Liver (tissue), 8 donors: ENCODE measurements at regions not wholly inside any gene's neighbourhood (a gene's known extent, or its start where the extent isn't known, plus 50 kb on each side); places are given as distances from the start of the nearest gene placed in this dataset.

ENCODE experiments used
- DNase-seq: peaks from one replicate; pipeline ENCODE4 v3.0.0-alpha.2; 2017; ENCODE audit warnings: low spot score
- H3K27ac ChIP-seq, 2 donors: one replicate each; pipeline ENCODE4 v1.7.0; 2013; ENCODE audit warnings: inconsistent platforms in 2 of 2, low read length in 2 of 2, control low read depth in 1 of 2, low read depth in 1 of 2, mild to moderate bottlenecking in 1 of 2
- H3K27me3 ChIP-seq, 4 donors: one replicate each; pipeline versions ENCODE4 v1.6.1 to v1.7.0; 2013; ENCODE audit warnings: low read length in 3 of 4, inconsistent platforms in 1 of 4, mild to moderate bottlenecking in 1 of 4, moderate library complexity in 1 of 4; ENCODE audit not compliant: control insufficient read depth in 4 of 4, insufficient read depth in 4 of 4
- H3K36me3 ChIP-seq, 4 donors: one replicate each; pipeline versions ENCODE4 v1.6.1 to v1.7.0; 2013; ENCODE audit warnings: low read length in 3 of 4, mild to moderate bottlenecking in 3 of 4, low read depth in 1 of 4, moderate library complexity in 1 of 4; ENCODE audit not compliant: control insufficient read depth in 4 of 4, insufficient read depth in 3 of 4
- H3K4me1 ChIP-seq, 4 donors: one replicate each; pipeline versions ENCODE4 v1.6.1 to v1.7.0; 2013; ENCODE audit warnings: low read length in 3 of 4, mild to moderate bottlenecking in 3 of 4, moderate library complexity in 1 of 4; ENCODE audit not compliant: control insufficient read depth in 4 of 4, insufficient read depth in 4 of 4
- H3K4me3 ChIP-seq, 3 donors: one replicate each; pipeline versions ENCODE4 v1.6.1 to v1.7.0; 2013; ENCODE audit warnings: low read length in 3 of 3, control low read depth in 1 of 3, low read depth in 1 of 3, mild to moderate bottlenecking in 1 of 3
- H3K9ac ChIP-seq, 2 donors: one replicate each; pipeline ENCODE4 v1.7.0; 2013; ENCODE audit warnings: low read length in 2 of 2, mild to moderate bottlenecking in 2 of 2, moderate library complexity in 2 of 2, control low read depth in 1 of 2, low read depth in 1 of 2
- H3K9me3 ChIP-seq, 4 donors: one replicate each; pipeline versions ENCODE4 v1.6.1 to v1.7.0; 2013; ENCODE audit warnings: low read length in 3 of 4; ENCODE audit not compliant: control insufficient read depth in 4 of 4
- CTCF ChIP-seq: fragments of 150-350 bp; IDR thresholded peaks from 2 replicates; pipeline ENCODE4 v1.5.1; 2017; ENCODE audit warnings: improper control_type of control experiment, low read depth, low read length; ENCODE audit not compliant: missing input control
- EGR1 ChIP-seq, 2 donors: IDR thresholded peaks; 2 replicates each; pipeline ENCODE4 v1.6.1; 2016 to 2018; ENCODE audit warnings: antibody characterized with exemption in 2 of 2, low read depth in 2 of 2
- FOXA1 ChIP-seq: IDR thresholded peaks from 2 replicates; pipeline ENCODE4 v1.6.1; 2016; ENCODE audit warnings: antibody characterized with exemption
- FOXA2 ChIP-seq: IDR thresholded peaks from 2 replicates; pipeline ENCODE4 v1.6.1; 2016; ENCODE audit warnings: antibody characterized with exemption
- GABPA ChIP-seq, 2 donors: IDR thresholded peaks in 1 of 2; conservative IDR thresholded peaks in 1 of 2; 2 replicates each; pipeline ENCODE4 v1.6.1; 2016; ENCODE audit warnings: antibody characterized with exemption in 2 of 2, mild to moderate bottlenecking in 1 of 2, moderate library complexity in 1 of 2
- HNF4G ChIP-seq: IDR thresholded peaks from 2 replicates; pipeline ENCODE4 v1.6.1; 2016; ENCODE audit warnings: antibody characterized with exemption
- NR2F2 ChIP-seq: IDR thresholded peaks from 2 replicates; pipeline ENCODE4 v1.6.1; 2016; ENCODE audit warnings: antibody characterized with exemption
- REST ChIP-seq: IDR thresholded peaks from 2 replicates; pipeline ENCODE4 v1.6.1; 2016; ENCODE audit warnings: antibody characterized with exemption, mild to moderate bottlenecking
- RXRA ChIP-seq, 2 donors: IDR thresholded peaks; 2 replicates each; pipeline ENCODE4 v1.6.1; 2017 to 2018; ENCODE audit warnings: antibody characterized with exemption in 2 of 2, mild to moderate bottlenecking in 1 of 2
- YY1 ChIP-seq: IDR thresholded peaks from 2 replicates; pipeline ENCODE4 v1.6.1; 2016; ENCODE audit warnings: antibody characterized with exemption, mild to moderate bottlenecking
- ZBTB33 ChIP-seq: IDR thresholded peaks from 2 replicates; pipeline ENCODE4 v1.6.1; 2016; ENCODE audit warnings: antibody characterized with exemption
- WGBS: extraction: QIAGEN DNeasy Blood & Tissue Kit; methylation state at CpG from one replicate; pipeline ENCODE4 v1.1.7; 2013; 5-methylcytosine and 5-hydroxymethylcytosine counted together
- TF ChIP-seq, protein P1 (sequence below): IDR thresholded peaks from 2 replicates; pipeline ENCODE4 v1.6.1; 2016; ENCODE audit warnings: antibody characterized with exemption
- donor health status: healthy.
- donor health status: healthy.
- donor health status: healthy.
- donor health status: healthy.
- donor health status: healthy.

DNA sequence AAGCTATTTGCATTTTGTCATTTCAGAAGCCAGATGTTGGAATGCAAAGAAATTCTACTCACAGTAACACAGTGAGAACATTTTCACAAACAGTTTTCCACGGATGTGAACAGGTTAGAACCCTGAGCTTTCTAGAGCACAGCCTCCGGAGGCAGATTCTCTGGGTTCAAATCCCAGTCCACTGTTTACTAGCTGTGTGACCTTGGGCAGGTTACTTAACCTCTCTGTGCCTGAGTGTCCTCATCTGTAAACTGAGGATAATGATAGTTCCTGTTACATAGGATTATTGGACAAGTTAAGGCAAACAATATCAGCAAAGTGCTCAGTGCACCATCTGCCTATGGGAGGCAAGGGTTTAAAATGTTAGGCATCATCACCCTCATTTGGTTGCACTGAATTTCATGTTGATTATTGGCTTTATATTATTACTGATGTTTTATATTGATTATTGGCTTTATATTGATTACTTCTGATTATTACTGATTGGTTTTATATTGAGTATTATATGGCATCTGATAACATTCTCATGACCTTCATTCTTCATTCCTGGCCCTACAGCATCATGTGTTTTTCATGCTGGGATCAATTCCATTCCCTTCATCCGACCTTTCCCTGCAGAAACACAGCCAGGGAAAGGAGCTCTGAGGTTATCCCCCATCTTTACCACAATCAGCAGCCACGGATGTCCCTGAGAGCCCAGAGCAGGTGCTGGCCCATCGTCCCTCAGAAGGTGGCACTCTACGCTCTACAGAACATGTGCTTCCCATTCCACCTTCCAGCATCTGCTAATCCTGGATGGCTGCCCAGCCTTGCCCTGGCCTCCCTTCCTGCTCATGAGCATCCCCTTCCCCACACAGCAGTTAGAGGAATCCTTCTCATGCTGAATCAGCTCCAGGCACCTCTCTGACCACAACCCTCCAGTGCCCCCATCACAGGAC lies 283.1 kb downstream of the PREX1 start:
- no peaks in the 10 kb centered on the region for H3K36me3 ChIP-seq
- no peak overlapping the region for H3K9ac ChIP-seq
- H3K27ac ChIP-seq: no peak overlapping the region
- H3K9me3 ChIP-seq: no peaks in the 10 kb centered on the region
- H3K4me1 ChIP-seq: no peaks in the 10 kb centered on the region
- peaks cover 0 to 6% (median 0%) of the 10 kb centered on the region in 4 donors for H3K27me3 ChIP-seq
- WGBS: 33% methylated on average over 6 of the region's 6 CpGs
- TF ChIP-seq CTCF: no peak
- TF ChIP-seq YY1: no peak
- no peak for TF ChIP-seq REST
- TF ChIP-seq FOXA2: no peak
- DNase-seq: no peak
- H3K4me3 ChIP-seq: no peak overlapping the region

DNA sequence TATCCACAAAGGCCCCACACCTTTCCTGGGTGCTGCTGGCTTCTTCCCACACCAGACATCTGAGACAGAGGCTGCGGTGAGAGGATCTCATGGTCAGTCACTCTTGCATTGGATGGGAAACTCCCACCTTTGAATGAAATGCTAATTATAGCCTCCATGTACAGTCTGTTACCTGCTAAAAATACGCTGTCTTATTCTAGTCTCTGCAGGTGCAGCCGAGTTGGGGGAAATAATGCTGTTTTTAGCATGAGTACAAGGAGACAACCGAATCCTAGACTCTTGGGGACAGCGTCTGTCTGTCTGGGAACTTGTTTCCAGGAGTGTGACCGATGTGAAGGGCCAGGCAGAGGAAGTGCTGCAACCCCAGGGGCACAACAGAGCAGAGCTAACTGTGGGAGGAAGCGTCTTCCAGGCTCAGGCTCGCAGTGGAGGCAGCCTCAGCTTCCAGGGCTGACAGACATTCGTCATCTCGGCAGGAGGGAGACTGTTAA lies 286.2 kb downstream of the PREX1 start:
- 62% methylated on average over 10 of the region's 10 CpGs for WGBS
- Histone ChIP-seq H3K36me3 (no peaks in the 10 kb centered on the region), H3K9ac (no peak overlapping the region), H3K9me3 (no peaks in the 10 kb centered on the region), H3K4me3 (no peak overlapping the region), H3K27me3 (peaks cover 0 to 6% (median 0%) of the 10 kb centered on the region in 4 donors), H3K4me1 (no peaks in the 10 kb centered on the region), H3K27ac (no peak overlapping the region)
- DNase-seq: no peak
- no peak for TF ChIP-seq NR2F2
- TF ChIP-seq GABPA (IDR thresholded peaks at IDR 0.05 in 1 of 2, conservative IDR thresholded peaks at IDR 0.05 in 1 of 2): no peak
- no peak for TF ChIP-seq HNF4G
- TF ChIP-seq EGR1 (IDR thresholded peaks at IDR 0.05; ENCODE audit: low read depth in 2 of 2): no peak
- TF ChIP-seq FOXA1: no peak
- TF ChIP-seq, protein P1, sequence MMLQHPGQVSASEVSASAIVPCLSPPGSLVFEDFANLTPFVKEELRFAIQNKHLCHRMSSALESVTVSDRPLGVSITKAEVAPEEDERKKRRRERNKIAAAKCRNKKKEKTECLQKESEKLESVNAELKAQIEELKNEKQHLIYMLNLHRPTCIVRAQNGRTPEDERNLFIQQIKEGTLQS: no peak
- TF ChIP-seq REST: no peak
- TF ChIP-seq RXRA (IDR thresholded peaks at IDR 0.05): no peak
- no peak for TF ChIP-seq FOXA2
- no peak for TF ChIP-seq ZBTB33
